ENCODE measurements at regions not wholly inside any gene's neighbourhood (a gene's known extent, or its start where the extent isn't known, plus 50 kb on each side); places are given as distances from the start of the nearest gene placed in this dataset.

GRCh38 chr17:404703-405102, 52.1 kb upstream of the RPH3AL start:
- H4K20me1 ChIP-seq (ENCODE audit: insufficient read depth), result no peaks in the 10 kb centered on the region
- no peak overlapping the region for H3K4me3 ChIP-seq (IDR thresholded peaks at IDR 0.05; ENCODE audit: insufficient read depth, low read depth, low read length)
- no peak overlapping the region for H3K27ac ChIP-seq
- no peak overlapping the region for H3K9ac ChIP-seq
- H3K4me1 ChIP-seq (ENCODE audit: low read depth, poor library complexity, severe bottlenecking), result peaks cover 3% of the 10 kb centered on the region
- no peak overlapping the region for H2AFZ ChIP-seq (ENCODE audit: low read depth)
- TF ChIP-seq, protein P1, sequence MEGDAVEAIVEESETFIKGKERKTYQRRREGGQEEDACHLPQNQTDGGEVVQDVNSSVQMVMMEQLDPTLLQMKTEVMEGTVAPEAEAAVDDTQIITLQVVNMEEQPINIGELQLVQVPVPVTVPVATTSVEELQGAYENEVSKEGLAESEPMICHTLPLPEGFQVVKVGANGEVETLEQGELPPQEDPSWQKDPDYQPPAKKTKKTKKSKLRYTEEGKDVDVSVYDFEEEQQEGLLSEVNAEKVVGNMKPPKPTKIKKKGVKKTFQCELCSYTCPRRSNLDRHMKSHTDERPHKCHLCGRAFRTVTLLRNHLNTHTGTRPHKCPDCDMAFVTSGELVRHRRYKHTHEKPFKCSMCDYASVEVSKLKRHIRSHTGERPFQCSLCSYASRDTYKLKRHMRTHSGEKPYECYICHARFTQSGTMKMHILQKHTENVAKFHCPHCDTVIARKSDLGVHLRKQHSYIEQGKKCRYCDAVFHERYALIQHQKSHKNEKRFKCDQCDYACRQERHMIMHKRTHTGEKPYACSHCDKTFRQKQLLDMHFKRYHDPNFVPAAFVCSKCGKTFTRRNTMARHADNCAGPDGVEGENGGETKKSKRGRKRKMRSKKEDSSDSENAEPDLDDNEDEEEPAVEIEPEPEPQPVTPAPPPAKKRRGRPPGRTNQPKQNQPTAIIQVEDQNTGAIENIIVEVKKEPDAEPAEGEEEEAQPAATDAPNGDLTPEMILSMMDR (conservative IDR thresholded peaks at IDR 0.05; ENCODE audit: low read depth, low read length), result no peak
- H3K36me3 ChIP-seq (ENCODE audit: insufficient read depth), result no peaks in the 10 kb centered on the region
- no peaks in the 10 kb centered on the region for H3K27me3 ChIP-seq (ENCODE audit: insufficient read depth, low read depth)
- no peak overlapping the region for H3K4me2 ChIP-seq
- no peaks in the 10 kb centered on the region for H3K79me2 ChIP-seq (ENCODE audit: insufficient read depth, low read depth)

Measured in KMS-11 (cell line).